ENCODE measurements at regions not wholly inside any gene's neighbourhood (a gene's known extent, or its start where the extent isn't known, plus 50 kb on each side); places are given as distances from the start of the nearest gene placed in this dataset.

DNA sequence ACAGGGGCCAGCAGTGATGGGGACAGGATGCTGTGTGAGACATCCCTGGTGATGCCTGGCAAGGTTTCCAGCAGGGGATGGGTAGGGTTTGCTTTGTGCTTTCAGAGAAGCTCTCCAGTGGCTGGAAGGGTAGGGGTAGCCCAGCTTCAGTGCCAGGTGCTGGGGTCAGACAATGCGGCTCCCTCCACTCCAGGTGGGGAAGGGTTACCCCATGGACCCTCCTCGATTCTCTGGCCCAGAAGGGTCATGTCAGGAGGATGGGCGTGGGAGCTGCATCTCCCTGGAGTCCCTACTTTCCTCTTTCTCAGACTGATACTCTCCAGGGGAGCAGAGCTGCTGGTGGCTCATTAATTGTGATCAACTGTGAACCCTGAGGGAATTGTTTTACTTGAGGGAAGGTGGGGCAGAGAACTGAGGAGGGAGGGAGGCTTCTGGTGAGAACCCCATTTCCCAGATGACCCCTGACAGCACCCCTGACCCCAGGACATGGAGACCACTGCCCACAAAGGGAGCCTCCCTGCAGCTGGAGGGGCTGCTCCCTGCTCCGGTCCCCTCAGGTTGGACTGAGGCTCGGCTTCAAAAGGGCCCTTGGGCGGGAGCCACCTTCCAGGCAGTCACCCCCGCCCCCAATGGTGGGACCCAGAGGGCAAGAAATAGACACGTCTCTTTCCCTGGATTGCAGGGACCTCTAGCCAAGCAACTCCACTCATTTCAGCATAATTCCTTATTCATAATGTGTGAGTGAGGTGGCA, 100.9 kb upstream of the BHLHE23 start:
- no peaks in the 10 kb centered on the region for H3K9me2 ChIP-seq (replicated peaks; ENCODE audit: low read length)

DNA sequence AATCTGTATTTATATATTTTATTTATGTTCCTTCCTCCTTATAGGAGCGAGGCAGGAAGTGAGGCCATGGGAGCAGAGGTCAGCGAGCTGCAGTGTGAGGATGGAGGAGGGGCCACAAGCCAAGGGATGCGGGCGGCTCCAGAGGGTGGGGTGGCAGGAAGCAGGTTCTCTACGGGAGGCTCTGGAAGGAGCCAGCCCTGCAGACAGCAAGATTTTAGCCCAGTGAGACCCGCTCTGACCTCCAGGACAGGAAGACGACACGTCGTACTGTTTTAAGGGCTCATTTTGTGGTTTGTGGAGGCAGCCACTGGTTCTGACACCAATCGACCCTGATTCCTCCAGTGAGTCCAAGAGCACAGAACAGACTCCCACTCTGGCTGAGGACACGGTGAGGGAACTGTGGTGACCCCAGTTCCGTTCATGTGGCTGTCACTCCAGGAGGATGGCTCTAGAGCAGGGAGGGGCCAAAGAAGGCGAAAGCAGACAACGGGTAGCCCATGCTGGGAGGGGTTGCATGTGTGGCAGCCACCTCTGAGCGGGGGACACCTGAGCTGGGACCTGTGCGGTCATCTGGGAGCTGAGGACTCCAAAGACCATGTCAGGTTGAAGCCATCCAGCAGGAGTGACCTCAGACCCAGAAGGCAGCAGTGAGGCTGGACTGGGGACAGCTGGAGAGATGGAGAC, 100.1 kb upstream of the BHLHE23 start:
- TF ChIP-seq, protein P1, sequence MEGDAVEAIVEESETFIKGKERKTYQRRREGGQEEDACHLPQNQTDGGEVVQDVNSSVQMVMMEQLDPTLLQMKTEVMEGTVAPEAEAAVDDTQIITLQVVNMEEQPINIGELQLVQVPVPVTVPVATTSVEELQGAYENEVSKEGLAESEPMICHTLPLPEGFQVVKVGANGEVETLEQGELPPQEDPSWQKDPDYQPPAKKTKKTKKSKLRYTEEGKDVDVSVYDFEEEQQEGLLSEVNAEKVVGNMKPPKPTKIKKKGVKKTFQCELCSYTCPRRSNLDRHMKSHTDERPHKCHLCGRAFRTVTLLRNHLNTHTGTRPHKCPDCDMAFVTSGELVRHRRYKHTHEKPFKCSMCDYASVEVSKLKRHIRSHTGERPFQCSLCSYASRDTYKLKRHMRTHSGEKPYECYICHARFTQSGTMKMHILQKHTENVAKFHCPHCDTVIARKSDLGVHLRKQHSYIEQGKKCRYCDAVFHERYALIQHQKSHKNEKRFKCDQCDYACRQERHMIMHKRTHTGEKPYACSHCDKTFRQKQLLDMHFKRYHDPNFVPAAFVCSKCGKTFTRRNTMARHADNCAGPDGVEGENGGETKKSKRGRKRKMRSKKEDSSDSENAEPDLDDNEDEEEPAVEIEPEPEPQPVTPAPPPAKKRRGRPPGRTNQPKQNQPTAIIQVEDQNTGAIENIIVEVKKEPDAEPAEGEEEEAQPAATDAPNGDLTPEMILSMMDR (conservative IDR thresholded peaks at IDR 0.05; ENCODE audit: low read depth, low read length): no peak
- TF ChIP-seq EZH2phosphoT487 (IDR thresholded peaks at IDR 0.05; ENCODE audit: borderline replicate concordance, low read length): no peak
- no peak for TF ChIP-seq EZH2 (IDR thresholded peaks at IDR 0.05; ENCODE audit: low read length, unreplicated experiment)
- peaks cover 8% of the 10 kb centered on the region; the same call in 1 of the 2 replicates for H3K4me1 ChIP-seq (ENCODE audit: insufficient read depth, low read length)
- no peak overlapping the region for H3K9ac ChIP-seq (ENCODE audit: low read length)
- H3F3A ChIP-seq (ENCODE audit: low read length, unreplicated experiment): no peaks in the 10 kb centered on the region
- H3K27ac ChIP-seq (ENCODE audit: low read length): no peak overlapping the region
- no peaks in the 10 kb centered on the region for H3K36me3 ChIP-seq (ENCODE audit: low read depth, low read length)
- peaks cover 20% of the 10 kb centered on the region for H3K27me3 ChIP-seq (ENCODE audit: low read length)
- no TSS peak for BruUV-seq (replicated peaks)
- no peak overlapping the region for H3K4me2 ChIP-seq (ENCODE audit: low read length)
- DNase-seq: no peak
- H3K4me3 ChIP-seq (ENCODE audit: low read length): no peak overlapping the region
- 0 out of 2 replicates have a peak, but pooled peaks cover 4% of the 10 kb centered on the region for H3K9me3 ChIP-seq (ENCODE audit: low read length)
- H2AFZ ChIP-seq (ENCODE audit: low read length): no peak overlapping the region
- CTCF ChIA-PET: no interaction called here
- intact Hi-C loops (cut with micrococcal nuclease): no loop called here
- no peak for ATAC-seq
- POLR2A ChIA-PET (ENCODE audit: unreplicated experiment): no interaction called here
- no peaks in the 10 kb centered on the region for H3K79me2 ChIP-seq (ENCODE audit: low read length)
- no peaks in the 10 kb centered on the region for H3K9me2 ChIP-seq (replicated peaks; ENCODE audit: low read length)
- H4K20me1 ChIP-seq (ENCODE audit: low read length): no peaks in the 10 kb centered on the region

More for the DNA sequence above, 100.9 kb upstream of the BHLHE23 start:
- H3K9ac ChIP-seq (ENCODE audit: low read length): no peak overlapping the region
- no peak overlapping the region for H3K4me2 ChIP-seq (ENCODE audit: low read length)
- CTCF ChIA-PET: no interaction called here
- no peaks in the 10 kb centered on the region for H3K36me3 ChIP-seq (ENCODE audit: low read depth, low read length)
- DNase-seq (no peak), ATAC-seq (no peak)
- H3K27ac ChIP-seq (ENCODE audit: low read length): no peak overlapping the region
- POLR2A ChIA-PET (ENCODE audit: unreplicated experiment): no interaction called here
- no peak overlapping the region for H2AFZ ChIP-seq (ENCODE audit: low read length)
- no TSS peak for BruUV-seq (replicated peaks)
- H4K20me1 ChIP-seq (ENCODE audit: low read length): no peaks in the 10 kb centered on the region
- H3K4me1 ChIP-seq (ENCODE audit: insufficient read depth, low read length): peaks cover 8% of the 10 kb centered on the region; the same call in 1 of the 2 replicates
- no peak overlapping the region for H3K4me3 ChIP-seq (ENCODE audit: low read length)
- no peaks in the 10 kb centered on the region for H3K79me2 ChIP-seq (ENCODE audit: low read length)
- peaks cover 16% of the 10 kb centered on the region; the same call in 1 of the 2 replicates for H3K27me3 ChIP-seq (ENCODE audit: low read length)
- H3F3A ChIP-seq (ENCODE audit: low read length, unreplicated experiment): no peaks in the 10 kb centered on the region
- H3K9me3 ChIP-seq (ENCODE audit: low read length): 0 out of 2 replicates have a peak, but pooled peaks cover 5% of the 10 kb centered on the region
- intact Hi-C loops (cut with micrococcal nuclease): no loop called here
- TF ChIP-seq EZH2 (IDR thresholded peaks at IDR 0.05; ENCODE audit: low read length, unreplicated experiment) (no peak), EZH2phosphoT487 (IDR thresholded peaks at IDR 0.05; ENCODE audit: borderline replicate concordance, low read length) (no peak)
- TF ChIP-seq, protein P1 (conservative IDR thresholded peaks at IDR 0.05; ENCODE audit: low read depth, low read length): no peak

Measured in PC-3 (cell line).